Tibial nerve (tissue), 4 donors: ENCODE measurements at regions not wholly inside any gene's neighbourhood (a gene's known extent, or its start where the extent isn't known, plus 50 kb on each side); places are given as distances from the start of the nearest gene placed in this dataset.

Experiments used
- EP300 ChIP-seq, 2 donors: sonication (generic); formaldehyde crosslinking; IDR thresholded peaks; one replicate each; pipeline ENCODE4 v1.6.1; 2017; ENCODE audit warnings: antibody characterized with exemption in 2 of 2, mild to moderate bottlenecking in 1 of 2
- POLR2A ChIP-seq, 2 donors: fragments of 450-650 bp; IDR thresholded peaks; one replicate each; pipeline ENCODE4 v1.6.1; 2017; ENCODE audit warnings: antibody characterized with exemption in 2 of 2, mild to moderate bottlenecking in 2 of 2, moderate library complexity in 2 of 2
- TF ChIP-seq, protein P1 (sequence below), 5 experiments: fragments of 200-600 bp in 3 of 5; fragments of 450-650 bp in 2 of 5; sonication (generic) in 3 of 5; IDR thresholded peaks; one replicate each; pipeline ENCODE4 v1.5.1; 2016 to 2019; ENCODE audit warnings: antibody characterized with exemption in 5 of 5, mild to moderate bottlenecking in 3 of 5, moderate library complexity in 2 of 5

DNA sequence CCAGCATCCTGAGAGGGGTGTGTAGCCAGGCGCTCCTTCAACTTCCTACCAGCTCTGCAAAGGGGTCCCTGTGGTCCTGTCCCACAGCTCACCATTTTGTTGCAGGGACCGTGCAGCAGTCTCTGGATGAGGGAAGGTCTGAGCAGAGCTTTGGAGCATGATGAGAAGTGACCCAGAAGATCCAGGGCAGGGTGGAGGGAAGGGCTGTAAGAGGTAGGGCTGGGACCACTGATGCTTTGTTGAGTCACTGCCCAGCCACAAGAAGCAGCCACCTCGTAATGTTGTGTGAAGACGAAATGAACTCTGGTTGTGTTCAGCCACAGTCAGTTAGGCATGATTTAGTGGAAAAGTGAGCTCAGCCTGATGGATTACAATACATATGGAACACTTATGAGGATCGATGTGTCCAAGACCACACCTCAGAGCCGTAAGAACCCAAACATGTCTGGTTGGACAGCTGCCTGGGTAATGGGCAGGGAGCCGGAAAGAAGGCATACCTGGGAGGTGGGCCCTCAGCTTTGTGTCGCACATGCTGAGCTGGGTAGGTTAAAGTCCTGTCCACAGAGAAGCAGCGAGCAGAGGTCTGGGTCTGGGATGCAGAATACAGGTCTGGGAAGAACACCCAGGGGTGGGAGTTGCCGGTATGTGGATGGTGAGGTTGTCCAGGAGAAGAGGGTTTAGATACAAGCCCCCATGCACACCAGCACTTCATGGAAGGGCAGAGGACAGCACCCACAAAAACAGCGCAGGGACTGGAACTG lies 250.1 kb downstream of the GADD45G start:
- TF ChIP-seq, protein P1, sequence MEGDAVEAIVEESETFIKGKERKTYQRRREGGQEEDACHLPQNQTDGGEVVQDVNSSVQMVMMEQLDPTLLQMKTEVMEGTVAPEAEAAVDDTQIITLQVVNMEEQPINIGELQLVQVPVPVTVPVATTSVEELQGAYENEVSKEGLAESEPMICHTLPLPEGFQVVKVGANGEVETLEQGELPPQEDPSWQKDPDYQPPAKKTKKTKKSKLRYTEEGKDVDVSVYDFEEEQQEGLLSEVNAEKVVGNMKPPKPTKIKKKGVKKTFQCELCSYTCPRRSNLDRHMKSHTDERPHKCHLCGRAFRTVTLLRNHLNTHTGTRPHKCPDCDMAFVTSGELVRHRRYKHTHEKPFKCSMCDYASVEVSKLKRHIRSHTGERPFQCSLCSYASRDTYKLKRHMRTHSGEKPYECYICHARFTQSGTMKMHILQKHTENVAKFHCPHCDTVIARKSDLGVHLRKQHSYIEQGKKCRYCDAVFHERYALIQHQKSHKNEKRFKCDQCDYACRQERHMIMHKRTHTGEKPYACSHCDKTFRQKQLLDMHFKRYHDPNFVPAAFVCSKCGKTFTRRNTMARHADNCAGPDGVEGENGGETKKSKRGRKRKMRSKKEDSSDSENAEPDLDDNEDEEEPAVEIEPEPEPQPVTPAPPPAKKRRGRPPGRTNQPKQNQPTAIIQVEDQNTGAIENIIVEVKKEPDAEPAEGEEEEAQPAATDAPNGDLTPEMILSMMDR (IDR thresholded peaks at IDR 0.05) = no peak
- no peak for TF ChIP-seq POLR2A (IDR thresholded peaks at IDR 0.05)
- TF ChIP-seq EP300 (IDR thresholded peaks at IDR 0.05) = no peak
